HepG2 (cell line): ENCODE measurements at regions not wholly inside any gene's neighbourhood (a gene's known extent, or its start where the extent isn't known, plus 50 kb on each side); places are given as distances from the start of the nearest gene placed in this dataset.

Experiments
- BHLHE40 ChIP-seq: IDR thresholded peaks from 2 replicates; pipeline ENCODE4 v1.6.1; 2011; ENCODE audit warnings: low read length, improper control_type of control experiment
- CTCF ChIP-seq: sonication (generic); formaldehyde crosslinking; IDR thresholded peaks from 2 replicates; pipeline ENCODE4 v1.5.0; 2020; ENCODE audit warnings: mild to moderate bottlenecking, missing genetic modification reagents, moderate library complexity
- SIN3B ChIP-seq: fragments of 150-350 bp; IDR thresholded peaks from 2 replicates; pipeline ENCODE4 v1.6.1; 2014; ENCODE audit warnings: low read length
- TGIF2 ChIP-seq: IDR thresholded peaks from 2 replicates; pipeline ENCODE4 v1.6.1; 2016; ENCODE audit warnings: control low read depth, missing compliant biosample characterization
- ZNF180 ChIP-seq: sonication (generic); formaldehyde crosslinking; IDR thresholded peaks from 2 replicates; pipeline ENCODE4 v1.4.0; 2020; ENCODE audit warnings: low read depth, missing genetic modification reagents, borderline replicate concordance
- ZNF296 ChIP-seq: sonication (generic); formaldehyde crosslinking; conservative IDR thresholded peaks from 2 replicates; pipeline ENCODE4 v1.5.0; 2020; ENCODE audit warnings: mild to moderate bottlenecking, missing genetic modification reagents
- ZNF737 ChIP-seq: sonication (generic); formaldehyde crosslinking; IDR thresholded peaks from 2 replicates; pipeline ENCODE4 v1.5.0; 2020; ENCODE audit warnings: missing genetic modification reagents, mild to moderate bottlenecking, borderline replicate concordance
- ZNF766 ChIP-seq: sonication (generic); formaldehyde crosslinking; IDR thresholded peaks from 2 replicates; pipeline ENCODE4 v1.5.0; 2020; ENCODE audit warnings: missing genetic modification reagents, borderline replicate concordance

- no peak for TF ChIP-seq TGIF2 (CRISPR knock-in tag)
- TF ChIP-seq ZNF737: no peak
- TF ChIP-seq ZNF296 (CRISPR knock-in tag): no peak
- TF ChIP-seq ZNF766 (CRISPR knock-in tag): no peak
- no peak for TF ChIP-seq CTCF (CRISPR knock-in tag)
- TF ChIP-seq ZNF180 (CRISPR knock-in tag): no peak
- no peak for TF ChIP-seq SIN3B
- no peak for TF ChIP-seq BHLHE40
Observed at GRCh38 chr4:111013846-111014245, 391.0 kb upstream of the PITX2 start.
